ENCODE measurements at regions not wholly inside any gene's neighbourhood (a gene's known extent, or its start where the extent isn't known, plus 50 kb on each side); places are given as distances from the start of the nearest gene placed in this dataset.
"Not testable (repeated sequence)": the region's sequence is repeated elsewhere in the genome, so short reads cannot be mapped to it uniquely, and the experiment has no call there.

DNA sequence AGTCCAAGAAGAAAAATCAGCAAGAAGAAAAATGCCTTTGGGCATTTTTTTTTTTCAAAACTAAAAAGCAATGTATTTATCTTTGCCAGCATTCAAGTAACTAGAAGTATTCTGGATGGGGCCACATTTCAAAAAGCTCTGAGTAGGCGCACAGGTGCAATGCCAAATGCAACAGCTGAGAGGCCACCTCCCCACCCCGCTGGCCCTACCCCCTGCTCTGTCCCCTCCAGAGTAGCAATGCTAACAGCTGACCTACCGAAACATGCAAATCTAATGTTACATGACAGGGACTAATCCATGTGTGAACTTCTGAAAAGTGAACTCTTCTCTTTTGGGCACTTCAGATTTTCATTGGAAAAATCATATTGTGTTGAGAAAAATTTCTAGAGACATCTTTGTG lies 153.7 kb upstream of the SLC38A2 start:
- no peak for DNase-seq (ENCODE audit: low read depth in 4 of 4, low spot score in 3 of 4)

DNA sequence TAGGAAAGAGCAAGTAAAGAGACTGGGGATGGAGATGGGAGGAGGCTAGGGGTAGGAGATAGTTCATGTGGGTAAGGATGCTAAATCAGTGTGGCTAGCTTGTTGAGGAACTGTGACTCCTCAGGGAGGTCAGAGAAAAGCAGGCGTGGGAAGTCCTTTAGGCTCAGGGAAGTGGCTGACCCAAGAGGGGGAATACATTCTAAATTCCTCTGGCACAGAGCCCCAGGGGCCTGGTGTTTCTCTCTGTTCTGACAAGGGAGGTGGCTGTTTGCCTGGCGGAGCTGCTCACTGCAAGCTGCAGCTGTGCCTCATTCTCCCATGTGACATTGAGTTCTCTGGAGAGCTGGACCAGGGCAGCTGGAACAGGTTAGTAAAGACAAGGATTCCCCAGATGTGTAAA lies 152.2 kb upstream of the SLC38A2 start:
- DNase-seq (ENCODE audit: low read depth in 4 of 4, low spot score in 3 of 4) = peak in 3 of 4 donors; percentile 23 to 51 (median 48)

DNA sequence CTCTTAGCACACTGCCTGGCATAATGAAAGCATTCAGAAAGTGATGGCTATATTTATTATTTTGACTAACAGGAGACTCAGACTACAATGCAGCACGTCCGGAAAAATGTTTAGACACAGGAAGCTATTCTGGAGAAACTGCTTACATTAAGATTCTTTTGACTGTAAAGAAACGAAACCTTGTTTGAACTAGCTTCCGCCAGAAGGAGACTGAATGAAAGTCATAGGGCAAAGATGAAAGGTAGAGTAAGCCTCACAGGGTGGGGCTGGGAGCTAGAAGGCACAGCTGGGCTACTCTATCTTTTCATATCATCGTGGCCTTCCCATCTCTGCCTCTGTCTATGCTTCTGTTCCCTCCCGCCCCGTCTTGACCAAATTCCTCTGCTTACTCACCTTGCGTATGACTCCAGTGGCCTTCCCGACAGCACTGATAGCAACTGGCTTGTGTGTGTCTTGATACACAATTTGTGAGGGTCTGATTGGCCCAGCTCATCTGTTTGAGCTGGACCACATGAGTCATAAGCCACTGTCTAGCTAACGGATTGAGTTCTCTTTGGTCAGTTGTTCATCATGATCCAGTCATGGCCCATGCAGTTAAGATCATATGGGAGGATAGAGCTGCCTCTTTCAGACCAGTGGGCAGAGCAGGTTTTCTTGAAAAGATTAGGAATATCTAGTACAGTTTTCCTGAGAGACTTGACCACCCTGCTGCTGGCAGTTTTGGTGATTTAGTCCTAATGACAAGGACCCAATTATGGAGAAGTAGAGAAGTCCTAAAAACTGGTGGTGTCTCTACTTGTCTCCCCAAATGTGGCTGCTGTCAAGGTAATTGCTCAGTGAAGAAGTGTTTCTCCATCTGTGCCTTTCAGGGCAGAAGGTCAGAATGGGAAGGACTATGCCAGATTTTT lies 151.5 kb upstream of the SLC38A2 start:
- DNase-seq (ENCODE audit: low read depth in 4 of 4, low spot score in 3 of 4) = no peak

DNA sequence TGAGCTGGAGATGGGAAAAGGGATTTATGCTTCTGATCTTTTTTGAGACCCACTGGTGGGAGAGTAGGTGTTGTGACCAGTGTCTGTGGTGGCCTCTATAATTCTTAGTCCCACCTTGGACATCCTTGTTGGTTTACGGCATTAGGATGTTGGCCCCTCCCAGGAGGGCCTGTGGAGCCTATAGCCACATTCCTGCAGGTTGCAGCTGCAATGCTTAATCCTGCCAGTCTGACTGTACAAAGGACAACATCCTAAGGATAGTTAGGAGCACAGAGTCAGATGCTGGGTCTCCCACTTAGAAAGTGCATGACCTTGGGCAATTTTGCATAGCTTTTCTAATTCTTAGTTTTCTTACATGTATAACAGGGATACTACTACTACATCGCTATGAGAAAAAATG lies 150.9 kb upstream of the SLC38A2 start:
- no peak for DNase-seq (ENCODE audit: low read depth in 4 of 4, low spot score in 3 of 4)

DNA sequence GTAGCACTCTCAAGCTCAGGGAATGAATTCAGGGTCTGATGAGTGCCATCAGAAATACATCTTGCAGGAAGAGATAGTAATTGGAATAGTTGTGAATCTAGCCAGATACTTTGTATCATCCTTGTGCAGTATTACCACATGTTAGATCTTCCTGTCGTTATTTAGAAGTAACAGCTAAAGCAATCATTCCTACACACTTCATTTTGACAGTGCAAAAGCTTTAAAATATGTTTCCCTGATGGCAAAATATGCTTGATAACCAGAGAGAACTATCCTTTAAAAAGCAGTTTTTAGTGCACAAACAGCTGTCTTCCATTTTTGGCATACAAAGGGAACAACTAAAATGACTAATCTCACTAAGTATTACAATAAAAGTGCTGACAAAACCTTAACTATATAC lies 149.5 kb upstream of the SLC38A2 start:
- no peak for DNase-seq (ENCODE audit: low read depth in 4 of 4, low spot score in 3 of 4)

DNA sequence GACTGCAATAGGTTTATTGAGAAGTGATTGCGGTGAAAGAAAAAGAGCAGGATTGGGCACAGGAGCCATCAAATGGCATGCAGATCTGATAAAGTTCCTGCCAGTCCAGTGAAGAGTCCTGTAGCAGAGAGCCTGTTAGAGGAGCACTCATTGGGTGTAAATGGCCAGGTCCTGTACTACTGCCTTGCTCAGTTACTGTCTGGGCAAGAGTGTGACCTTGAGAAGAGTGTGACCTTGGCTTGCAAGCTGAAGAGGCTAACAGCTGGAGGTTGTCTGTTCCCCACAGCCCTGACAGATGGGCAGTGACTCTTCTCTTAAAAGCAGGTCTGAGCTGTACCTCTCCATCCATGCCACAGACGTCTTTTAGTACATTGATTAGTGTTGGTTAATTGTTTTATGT lies 148.6 kb upstream of the SLC38A2 start:
- DNase-seq (ENCODE audit: low read depth in 4 of 4, low spot score in 3 of 4) = no peak

DNA sequence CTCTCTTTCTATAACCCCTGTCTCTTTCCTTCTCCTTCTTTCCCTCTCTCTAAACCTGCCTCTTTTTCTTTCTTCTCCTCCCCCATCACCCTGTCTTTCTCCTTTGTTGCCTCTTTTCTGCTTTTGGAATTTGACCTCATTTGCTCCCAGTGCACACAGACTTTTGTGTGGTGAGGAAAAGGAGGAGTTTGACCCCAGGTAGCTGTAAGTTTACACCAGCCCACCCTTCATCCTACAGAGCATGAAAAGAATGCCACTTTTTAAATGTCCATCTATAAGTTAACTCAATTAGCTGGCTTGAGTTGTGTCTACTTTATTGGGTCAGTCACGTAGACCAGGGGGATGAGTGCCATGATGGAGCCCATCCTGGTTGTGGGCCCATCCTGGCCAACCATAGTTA lies 146.8 kb upstream of the SLC38A2 start:
- no peak for DNase-seq (ENCODE audit: low read depth in 4 of 4, low spot score in 3 of 4)

DNA sequence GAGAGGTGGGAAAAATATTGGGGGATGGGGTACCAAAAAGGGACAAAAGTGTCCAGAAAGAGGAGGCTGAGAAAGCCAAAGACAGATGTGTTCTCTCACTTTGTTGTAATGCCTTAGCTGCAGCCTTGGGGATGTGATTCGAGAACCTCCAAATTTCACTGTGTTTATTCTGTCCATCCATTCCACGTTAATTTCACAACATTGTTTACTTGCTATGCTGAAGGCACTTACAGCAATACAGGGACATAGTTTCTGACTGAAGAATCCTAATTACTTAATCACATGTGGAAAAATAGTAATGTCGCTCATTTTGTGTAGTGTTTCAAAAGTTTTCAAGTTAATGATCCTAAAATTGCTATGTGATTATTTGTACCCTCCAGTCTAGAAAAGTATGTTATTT lies 146.2 kb upstream of the SLC38A2 start:
- no peak for DNase-seq (ENCODE audit: low read depth in 4 of 4, low spot score in 3 of 4)

DNA sequence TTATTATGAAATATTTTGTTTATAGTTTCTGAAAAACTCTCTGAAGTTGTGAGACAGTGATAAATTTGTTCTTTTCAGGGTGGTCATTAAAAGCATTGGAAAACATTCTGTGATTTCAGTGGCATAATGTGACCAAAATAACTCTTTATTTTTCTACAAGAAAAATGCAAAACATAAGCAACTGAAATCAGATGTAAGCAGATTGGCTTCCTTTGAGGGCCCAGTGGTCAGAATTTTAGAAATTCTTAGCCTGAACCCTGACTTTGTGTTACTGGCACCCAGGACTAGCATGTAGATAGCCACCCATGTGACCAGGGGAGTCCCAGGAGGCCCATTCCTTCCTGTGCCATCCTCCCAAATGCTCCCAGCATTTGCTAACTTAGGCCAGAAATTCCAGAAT lies 145.6 kb upstream of the SLC38A2 start:
- no peak for DNase-seq (ENCODE audit: low read depth in 4 of 4, low spot score in 3 of 4)

DNA sequence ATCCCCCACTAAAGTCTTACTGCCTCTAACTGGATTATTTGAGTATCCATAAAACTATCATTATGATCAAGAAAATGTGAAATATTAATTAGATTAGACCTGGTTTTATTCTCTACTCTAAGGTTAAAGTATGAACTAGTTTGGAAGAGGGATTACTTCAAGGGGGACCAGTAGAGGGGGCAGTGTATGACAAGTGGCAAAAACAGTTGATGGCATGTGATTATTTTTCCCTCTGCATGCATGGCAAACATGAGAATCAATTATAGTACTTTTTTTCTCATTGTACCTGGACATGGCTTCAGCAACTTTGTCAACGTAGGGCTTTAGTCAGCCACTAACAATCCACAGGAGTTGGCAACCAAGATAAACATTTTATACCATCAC lies 145.0 kb upstream of the SLC38A2 start:
- DNase-seq (ENCODE audit: low read depth in 4 of 4, low spot score in 3 of 4) = no peak

DNA sequence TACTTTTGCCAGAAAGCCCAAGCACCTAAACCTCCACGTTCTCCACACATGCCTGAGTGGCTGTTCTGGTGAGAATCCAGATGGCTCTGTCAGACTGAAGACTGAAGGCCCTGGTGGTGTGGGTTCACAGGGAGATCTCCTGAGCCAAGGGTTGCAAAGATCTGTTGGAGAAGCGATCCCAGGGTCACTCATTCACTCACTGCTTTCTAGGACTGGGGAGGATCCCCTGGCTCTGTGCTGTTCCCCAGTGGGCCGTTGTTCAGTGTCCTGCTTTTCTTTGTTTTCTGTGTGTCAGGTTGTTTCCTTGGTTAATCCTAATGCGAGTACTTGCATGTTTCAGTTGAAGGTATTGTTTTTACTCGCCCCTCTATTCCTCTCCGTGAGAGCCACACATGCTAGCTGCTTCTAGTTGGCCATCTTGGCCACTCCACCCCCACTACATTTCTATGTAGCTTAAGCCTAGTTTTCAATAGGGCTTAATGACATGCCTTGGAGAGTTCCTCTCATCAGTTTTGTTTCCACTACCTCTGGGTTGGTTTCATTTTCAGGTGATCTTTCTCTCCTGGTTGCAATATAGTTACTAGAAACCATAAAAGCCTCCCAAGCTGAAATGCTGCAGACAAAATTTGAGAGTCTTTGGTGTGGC lies 144.5 kb upstream of the SLC38A2 start:
- no peak for DNase-seq (ENCODE audit: low read depth in 4 of 4, low spot score in 3 of 4)

DNA sequence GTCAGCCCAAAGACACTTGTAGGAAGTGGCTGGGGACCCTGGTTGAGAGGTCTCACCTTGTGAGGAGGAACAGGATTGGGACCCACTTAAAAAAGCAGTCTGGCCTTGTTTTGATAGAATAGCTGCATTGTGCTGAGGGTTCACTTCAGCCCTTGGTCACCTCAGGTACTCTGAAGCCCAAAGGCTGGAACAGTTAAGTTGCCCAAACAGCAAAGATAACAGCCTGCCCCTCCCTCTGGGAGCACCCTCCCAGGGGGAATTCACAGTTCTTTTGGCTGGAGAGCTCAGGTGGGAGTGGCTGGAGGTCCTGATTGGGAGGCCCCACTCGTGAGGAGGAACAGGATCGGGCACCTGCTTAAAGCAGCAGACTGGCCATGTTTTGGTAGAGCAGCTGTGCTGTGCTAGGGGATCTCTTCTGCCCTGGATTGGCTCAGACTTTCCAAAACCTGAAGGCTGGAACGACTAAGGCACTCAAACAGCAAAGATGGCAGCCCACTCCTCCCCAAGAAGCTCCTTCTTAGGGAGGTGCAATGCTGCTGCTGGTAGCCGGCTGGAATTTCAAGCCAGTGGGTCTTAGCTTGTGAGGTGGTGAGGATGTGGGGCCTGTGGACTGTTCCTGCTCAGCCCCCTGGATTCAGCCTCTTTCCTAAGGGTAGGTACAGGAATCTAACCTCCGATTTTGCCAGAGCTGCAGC lies 143.8 kb upstream of the SLC38A2 start:
- DNase-seq (ENCODE audit: low read depth in 4 of 4, low spot score in 3 of 4) = no peak

DNA sequence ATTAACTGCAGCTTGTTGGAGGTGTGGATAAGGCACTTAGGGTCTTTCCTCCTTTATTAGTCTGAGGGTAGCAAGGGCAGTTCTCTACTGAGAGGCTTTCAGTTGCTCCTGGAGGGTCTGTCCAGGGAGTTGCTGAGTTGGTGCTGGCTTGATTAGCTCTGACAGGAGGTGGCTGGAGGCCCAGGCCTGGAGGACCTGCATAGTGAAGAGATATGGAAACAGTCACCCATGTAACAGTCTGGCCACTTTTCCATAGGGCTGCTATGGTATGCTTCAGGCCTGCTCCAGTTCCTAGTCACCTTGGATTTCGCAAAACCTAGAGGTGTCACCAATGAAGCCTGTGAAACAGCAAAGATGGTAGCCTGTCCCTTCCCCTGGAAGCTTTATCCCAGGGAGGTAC lies 143.3 kb upstream of the SLC38A2 start:
- DNase-seq (ENCODE audit: low read depth in 4 of 4, low spot score in 3 of 4) = no peak

DNA sequence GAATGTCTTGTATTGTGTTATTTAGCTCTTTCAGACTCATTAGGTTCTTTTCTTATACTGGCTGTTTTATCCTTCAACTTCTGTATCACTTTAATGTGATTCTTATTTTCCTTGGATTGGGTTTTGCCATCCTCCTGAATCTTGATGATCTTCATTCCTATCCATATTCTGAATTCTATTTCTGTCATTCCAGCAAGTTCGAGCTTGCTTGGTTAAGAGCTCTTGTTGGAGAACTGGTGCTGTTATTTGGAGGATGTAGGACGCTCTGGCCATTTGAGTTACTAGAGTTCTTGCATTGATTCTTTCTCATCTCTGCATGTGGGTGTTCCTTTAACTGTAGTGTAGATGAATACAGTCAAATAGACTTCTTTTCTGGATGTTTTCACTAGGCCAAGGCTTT lies 142.3 kb upstream of the SLC38A2 start:
- DNase-seq (ENCODE audit: low read depth in 4 of 4, low spot score in 3 of 4) = no peak

DNA sequence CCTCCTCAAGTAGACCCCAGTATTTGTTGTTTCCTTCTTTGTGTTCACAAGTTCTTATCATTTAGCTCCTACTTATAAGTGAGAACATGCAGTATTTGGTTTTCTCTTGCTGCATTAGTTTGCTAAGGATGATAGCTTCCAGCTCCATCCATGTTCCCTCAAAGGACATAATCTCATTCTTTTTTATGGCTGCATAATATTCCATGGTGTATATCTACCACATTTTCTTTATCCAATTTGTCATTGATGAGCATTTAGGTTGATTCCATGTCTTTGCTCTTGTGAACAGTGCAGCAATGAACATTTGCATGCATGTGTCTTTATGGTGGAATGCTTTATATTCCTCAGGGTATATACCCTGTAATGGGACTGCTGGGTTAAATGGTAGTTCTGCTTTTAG lies 137.7 kb upstream of the SLC38A2 start:
- DNase-seq (ENCODE audit: low read depth in 4 of 4, low spot score in 3 of 4) = not testable (repeated sequence)

DNA sequence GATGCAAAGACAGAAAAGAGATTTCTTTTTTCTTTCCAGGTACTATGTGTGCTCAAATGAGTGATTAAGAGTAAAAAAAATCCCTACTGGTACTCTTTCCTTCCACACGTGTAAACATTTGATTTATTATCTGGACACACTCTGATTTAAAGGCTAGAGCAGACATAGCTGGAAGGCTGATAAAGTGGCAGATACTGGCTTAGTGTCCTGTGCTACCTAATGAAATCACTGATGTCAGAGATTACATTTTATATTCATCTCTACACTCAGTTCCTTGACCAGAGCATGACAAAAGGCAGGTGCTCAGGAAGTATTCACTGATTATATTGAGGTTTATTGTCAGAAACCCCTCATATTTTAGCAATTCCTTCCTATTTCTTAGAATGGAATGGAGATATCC lies 136.6 kb upstream of the SLC38A2 start:
- DNase-seq (ENCODE audit: low read depth in 4 of 4, low spot score in 3 of 4) = no peak

DNA sequence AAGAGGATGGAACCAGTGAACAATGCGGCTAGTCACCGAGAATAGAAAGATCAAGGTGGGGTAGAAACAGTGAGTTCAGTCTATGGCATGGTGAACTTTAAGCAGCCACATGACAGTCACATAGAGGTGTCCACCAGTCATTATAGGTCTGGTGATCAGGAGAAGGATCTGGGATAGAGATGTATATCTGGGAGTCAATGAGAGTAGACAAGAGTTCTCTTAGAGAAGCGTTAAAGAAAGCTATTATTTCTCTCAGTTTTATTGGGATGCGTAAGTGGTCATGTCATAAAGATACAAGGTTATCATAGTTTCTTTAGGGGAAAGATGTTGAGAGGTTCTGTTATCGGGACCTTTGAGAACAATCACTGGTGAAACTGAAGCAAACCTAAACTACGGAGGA lies 136.1 kb upstream of the SLC38A2 start:
- no peak for DNase-seq (ENCODE audit: low read depth in 4 of 4, low spot score in 3 of 4)

DNA sequence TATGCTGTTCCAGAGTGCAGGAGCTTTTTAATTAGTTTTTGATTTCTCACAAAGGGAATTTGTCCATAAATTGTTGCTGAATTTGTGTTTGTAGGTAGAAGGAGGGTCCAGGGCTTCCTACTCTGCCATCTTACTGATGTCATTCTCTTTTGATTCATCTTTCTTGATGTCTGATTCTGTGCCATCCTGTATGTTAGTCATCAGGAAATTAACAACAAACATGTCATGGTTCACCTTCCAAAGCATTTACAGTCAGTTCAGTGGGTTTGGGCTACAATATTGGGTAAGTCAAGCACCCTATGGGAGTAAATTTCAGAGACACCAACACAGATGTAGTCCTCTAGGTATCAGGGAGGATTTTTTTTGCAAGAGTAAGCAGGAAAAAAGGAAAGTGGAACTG lies 135.2 kb upstream of the SLC38A2 start:
- DNase-seq (ENCODE audit: low read depth in 4 of 4, low spot score in 3 of 4) = no peak

DNA sequence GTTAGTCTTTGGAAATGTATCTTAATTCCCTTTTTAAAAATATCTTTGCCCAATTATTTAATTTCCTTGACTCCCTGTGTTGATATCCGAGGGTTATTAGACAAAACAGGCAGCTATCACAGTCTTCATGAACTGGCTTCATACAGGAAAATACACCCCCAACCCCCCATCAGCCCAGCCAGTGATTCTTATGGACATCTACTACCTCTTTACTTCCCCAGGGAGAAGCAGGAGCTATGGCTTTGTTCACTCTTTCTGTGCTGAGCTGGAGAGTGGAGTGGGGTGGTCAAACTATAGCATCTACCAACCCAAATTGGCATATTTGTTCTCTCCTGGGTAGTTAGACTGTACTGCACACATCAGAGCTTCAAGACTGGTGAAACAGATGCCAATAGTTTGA lies 134.4 kb upstream of the SLC38A2 start:
- no peak for DNase-seq (ENCODE audit: low read depth in 4 of 4, low spot score in 3 of 4)

DNA sequence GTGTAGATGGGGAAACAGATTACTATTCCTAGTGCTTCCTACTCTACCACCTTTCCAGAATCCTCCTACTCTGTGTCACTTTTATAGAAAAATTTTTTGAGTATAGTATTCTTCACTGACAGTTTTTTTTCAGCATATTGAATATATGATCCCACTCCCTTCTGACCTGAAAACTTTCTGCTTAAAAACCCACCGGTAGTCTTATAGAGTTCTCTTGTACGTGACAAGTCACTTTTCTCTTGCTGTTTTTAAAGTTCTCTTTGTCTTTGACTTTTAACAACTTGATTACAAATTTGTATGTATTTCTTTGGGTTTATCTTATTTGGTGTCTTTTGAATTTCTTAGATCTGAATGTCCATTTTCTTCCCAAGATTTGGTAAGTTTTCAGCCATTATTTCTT lies 133.6 kb upstream of the SLC38A2 start:
- DNase-seq (ENCODE audit: low read depth in 4 of 4, low spot score in 3 of 4) = no peak

DNA sequence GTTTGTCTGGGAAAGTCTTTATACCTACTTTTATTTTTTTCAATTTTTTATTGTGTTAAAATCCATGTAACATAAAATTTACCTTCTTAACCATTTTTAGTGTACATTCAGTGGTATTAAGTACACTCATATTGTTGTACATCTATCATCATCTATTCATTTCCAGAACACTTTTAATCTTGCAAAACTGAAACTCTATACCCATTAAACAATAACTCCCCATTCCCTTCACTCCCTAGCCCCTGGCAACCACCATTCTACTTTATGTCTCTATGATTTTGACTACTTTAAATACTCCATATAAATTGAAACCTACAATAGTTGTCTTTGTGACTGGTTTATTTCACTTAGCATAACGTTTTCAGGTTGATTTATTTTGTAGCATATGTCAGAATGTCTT lies 131.9 kb upstream of the SLC38A2 start:
- DNase-seq (ENCODE audit: low read depth in 4 of 4, low spot score in 3 of 4) = no peak
